ENCODE measurements at regions not wholly inside any gene's neighbourhood (a gene's known extent, or its start where the extent isn't known, plus 50 kb on each side); places are given as distances from the start of the nearest gene placed in this dataset.

GRCh38 chr12:76255281-76255680 lies 92.9 kb downstream of the BBS10 start:
- TF ChIP-seq RAD21 (IDR thresholded peaks at IDR 0.05; ENCODE audit: low read depth): no peak
- no peak for TF ChIP-seq MAX (IDR thresholded peaks at IDR 0.05)
- no peak for TF ChIP-seq TCF12 (IDR thresholded peaks at IDR 0.05; ENCODE audit: low read depth)
